Spleen (tissue), 7 donors: ENCODE measurements at regions not wholly inside any gene's neighbourhood (a gene's known extent, or its start where the extent isn't known, plus 50 kb on each side); places are given as distances from the start of the nearest gene placed in this dataset.

Experiments used
- POLR2A ChIP-seq, 3 donors: fragments of 450-650 bp; IDR thresholded peaks; one replicate each; pipeline ENCODE4 v1.5.1; 2017; ENCODE audit warnings: antibody characterized with exemption in 3 of 3, mild to moderate bottlenecking in 1 of 3
- POLR2AphosphoS5 ChIP-seq, 3 donors: sonication (generic); formaldehyde crosslinking; IDR thresholded peaks; one replicate each; pipeline ENCODE4 v1.5.1; 2017; ENCODE audit warnings: antibody characterized with exemption in 3 of 3
- TF ChIP-seq, protein P1 (sequence below), 11 experiments: fragments of 200-600 bp in 7 of 11; fragments of 450-650 bp in 4 of 11; sonication (generic) in 4 of 11; IDR thresholded peaks in 8 of 11; conservative IDR thresholded peaks in 3 of 11; 1 replicate in 7 of 11; 2 replicates in 4 of 11; pipeline versions ENCODE4 v1.4.0 to v1.8.0; 2016 to 2021; ENCODE audit warnings: antibody characterized with exemption in 11 of 11, inconsistent platforms in 4 of 11, mild to moderate bottlenecking in 1 of 11
- donor health status: DM: no; HTN: no; CAD: no; lungs with moderate emphysema.
- donor health status: DM: no; HTN: no; CAD: no.
- donor health status: DM: no; HTN: no; CAD: no.

DNA sequence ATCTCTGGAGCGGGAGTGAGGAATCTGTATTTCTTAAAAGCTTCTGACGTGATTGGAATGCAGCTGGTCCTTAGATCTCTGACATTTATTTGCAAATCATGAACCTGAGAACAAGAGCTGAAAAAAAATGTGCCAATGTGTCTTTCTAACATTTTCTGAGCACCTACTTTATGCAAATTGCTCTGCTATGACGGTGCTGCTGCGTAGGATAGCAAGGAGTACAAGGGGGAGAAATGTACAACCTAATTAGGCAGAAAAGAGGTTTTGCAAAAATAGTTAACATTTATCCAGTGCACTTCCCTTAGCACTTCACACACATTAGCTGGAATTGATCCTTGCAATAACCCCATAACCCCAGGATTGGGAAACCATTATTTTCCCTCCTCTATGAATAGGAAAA is 357.5 kb downstream of the TLE4 start:
- TF ChIP-seq, protein P1, sequence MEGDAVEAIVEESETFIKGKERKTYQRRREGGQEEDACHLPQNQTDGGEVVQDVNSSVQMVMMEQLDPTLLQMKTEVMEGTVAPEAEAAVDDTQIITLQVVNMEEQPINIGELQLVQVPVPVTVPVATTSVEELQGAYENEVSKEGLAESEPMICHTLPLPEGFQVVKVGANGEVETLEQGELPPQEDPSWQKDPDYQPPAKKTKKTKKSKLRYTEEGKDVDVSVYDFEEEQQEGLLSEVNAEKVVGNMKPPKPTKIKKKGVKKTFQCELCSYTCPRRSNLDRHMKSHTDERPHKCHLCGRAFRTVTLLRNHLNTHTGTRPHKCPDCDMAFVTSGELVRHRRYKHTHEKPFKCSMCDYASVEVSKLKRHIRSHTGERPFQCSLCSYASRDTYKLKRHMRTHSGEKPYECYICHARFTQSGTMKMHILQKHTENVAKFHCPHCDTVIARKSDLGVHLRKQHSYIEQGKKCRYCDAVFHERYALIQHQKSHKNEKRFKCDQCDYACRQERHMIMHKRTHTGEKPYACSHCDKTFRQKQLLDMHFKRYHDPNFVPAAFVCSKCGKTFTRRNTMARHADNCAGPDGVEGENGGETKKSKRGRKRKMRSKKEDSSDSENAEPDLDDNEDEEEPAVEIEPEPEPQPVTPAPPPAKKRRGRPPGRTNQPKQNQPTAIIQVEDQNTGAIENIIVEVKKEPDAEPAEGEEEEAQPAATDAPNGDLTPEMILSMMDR (IDR thresholded peaks at IDR 0.05 in 8 of 11, conservative IDR thresholded peaks at IDR 0.05 in 3 of 11) = no peak
- TF ChIP-seq POLR2A (IDR thresholded peaks at IDR 0.05) (no peak), POLR2AphosphoS5 (IDR thresholded peaks at IDR 0.05) (no peak)
